ENCODE measurements at regions not wholly inside any gene's neighbourhood (a gene's known extent, or its start where the extent isn't known, plus 50 kb on each side); places are given as distances from the start of the nearest gene placed in this dataset.

- H3K9me3 ChIP-seq (ENCODE audit: low read length): peaks cover 17% of the 10 kb centered on the region
- no peak for ATAC-seq
- no peaks in the 10 kb centered on the region for H3K79me2 ChIP-seq (ENCODE audit: insufficient read depth, low read length)
- no peak overlapping the region for H3K9ac ChIP-seq (ENCODE audit: insufficient read depth, low read depth, low read length)
- H3K4me2 ChIP-seq (ENCODE audit: low read depth, low read length): no peak overlapping the region
- POLR2A ChIA-PET: no interaction called here
- CTCF ChIA-PET (ENCODE audit: low intra/inter-chr PET ratio, low total read pairs): no interaction called here
- intact Hi-C loops (cut with micrococcal nuclease; ENCODE audit: unreplicated experiment) (no loop called here), in situ Hi-C loops (cut with HindIII; ENCODE audit: extremely low pct_ligation_motif_present, low pct_unique_long_range_greater_than_20kb) (no loop called here)
- H3K36me3 ChIP-seq (replicated peaks in 1 of 2; ENCODE audit: control insufficient read depth in 1 of 2, insufficient read depth in 2 of 2, low read length in 2 of 2): no peaks in the 10 kb centered on the region
- no peaks in the 10 kb centered on the region for H3K27me3 ChIP-seq (ENCODE audit: control insufficient read depth in 1 of 2, insufficient read depth in 2 of 2, low read length in 2 of 2)
- no peaks in the 10 kb centered on the region for H4K20me1 ChIP-seq (ENCODE audit: insufficient read depth, low read length)
- H3K4me1 ChIP-seq (ENCODE audit: insufficient read depth, low read length): no peaks in the 10 kb centered on the region
- FAIRE-seq: no peak
- no peak overlapping the region for H3K27ac ChIP-seq (ENCODE audit: extremely low read length, insufficient read depth, low read length)
- no peak for DNase-seq (ENCODE audit: low spot score)
- H3K4me3 ChIP-seq (replicated peaks in 1 of 3; ENCODE audit: insufficient read depth in 1 of 3, low read depth in 2 of 3, low read length in 3 of 3): no peak overlapping the region
- WGBS (ENCODE audit: low lambda C conversion rate): 2% methylated on average over 2 of the region's 2 CpGs
- H2AFZ ChIP-seq (ENCODE audit: low read length): no peak overlapping the region
- no TSS peak for BruUV-seq (replicated peaks)
- TF ChIP-seq, protein P1, sequence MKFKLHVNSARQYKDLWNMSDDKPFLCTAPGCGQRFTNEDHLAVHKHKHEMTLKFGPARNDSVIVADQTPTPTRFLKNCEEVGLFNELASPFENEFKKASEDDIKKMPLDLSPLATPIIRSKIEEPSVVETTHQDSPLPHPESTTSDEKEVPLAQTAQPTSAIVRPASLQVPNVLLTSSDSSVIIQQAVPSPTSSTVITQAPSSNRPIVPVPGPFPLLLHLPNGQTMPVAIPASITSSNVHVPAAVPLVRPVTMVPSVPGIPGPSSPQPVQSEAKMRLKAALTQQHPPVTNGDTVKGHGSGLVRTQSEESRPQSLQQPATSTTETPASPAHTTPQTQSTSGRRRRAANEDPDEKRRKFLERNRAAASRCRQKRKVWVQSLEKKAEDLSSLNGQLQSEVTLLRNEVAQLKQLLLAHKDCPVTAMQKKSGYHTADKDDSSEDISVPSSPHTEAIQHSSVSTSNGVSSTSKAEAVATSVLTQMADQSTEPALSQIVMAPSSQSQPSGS (CRISPR knock-in tag; IDR thresholded peaks at IDR 0.05): no peak
- TF ChIP-seq ZSCAN25 (CRISPR knock-in tag; IDR thresholded peaks at IDR 0.05): no peak
- TF ChIP-seq THYN1 (CRISPR knock-in tag; IDR thresholded peaks at IDR 0.05; ENCODE audit: borderline replicate concordance, low read depth): no peak
- TF ChIP-seq SRF (IDR thresholded peaks at IDR 0.05; ENCODE audit: low read depth, low read length): no peak
- no peak for TF ChIP-seq RARG (CRISPR knock-in tag; IDR thresholded peaks at IDR 0.05; ENCODE audit: low read depth)
- no peak for TF ChIP-seq ZNF253 (CRISPR knock-in tag; IDR thresholded peaks at IDR 0.05; ENCODE audit: borderline replicate concordance)
- no peak for TF ChIP-seq MAFF (IDR thresholded peaks at IDR 0.05; ENCODE audit: low read depth, low read length)
- TF ChIP-seq LBX2 (CRISPR knock-in tag; IDR thresholded peaks at IDR 0.05; ENCODE audit: borderline replicate concordance): no peak
- no peak for TF ChIP-seq LRRFIP1 (CRISPR knock-in tag; conservative IDR thresholded peaks at IDR 0.05)
- TF ChIP-seq, protein P2, sequence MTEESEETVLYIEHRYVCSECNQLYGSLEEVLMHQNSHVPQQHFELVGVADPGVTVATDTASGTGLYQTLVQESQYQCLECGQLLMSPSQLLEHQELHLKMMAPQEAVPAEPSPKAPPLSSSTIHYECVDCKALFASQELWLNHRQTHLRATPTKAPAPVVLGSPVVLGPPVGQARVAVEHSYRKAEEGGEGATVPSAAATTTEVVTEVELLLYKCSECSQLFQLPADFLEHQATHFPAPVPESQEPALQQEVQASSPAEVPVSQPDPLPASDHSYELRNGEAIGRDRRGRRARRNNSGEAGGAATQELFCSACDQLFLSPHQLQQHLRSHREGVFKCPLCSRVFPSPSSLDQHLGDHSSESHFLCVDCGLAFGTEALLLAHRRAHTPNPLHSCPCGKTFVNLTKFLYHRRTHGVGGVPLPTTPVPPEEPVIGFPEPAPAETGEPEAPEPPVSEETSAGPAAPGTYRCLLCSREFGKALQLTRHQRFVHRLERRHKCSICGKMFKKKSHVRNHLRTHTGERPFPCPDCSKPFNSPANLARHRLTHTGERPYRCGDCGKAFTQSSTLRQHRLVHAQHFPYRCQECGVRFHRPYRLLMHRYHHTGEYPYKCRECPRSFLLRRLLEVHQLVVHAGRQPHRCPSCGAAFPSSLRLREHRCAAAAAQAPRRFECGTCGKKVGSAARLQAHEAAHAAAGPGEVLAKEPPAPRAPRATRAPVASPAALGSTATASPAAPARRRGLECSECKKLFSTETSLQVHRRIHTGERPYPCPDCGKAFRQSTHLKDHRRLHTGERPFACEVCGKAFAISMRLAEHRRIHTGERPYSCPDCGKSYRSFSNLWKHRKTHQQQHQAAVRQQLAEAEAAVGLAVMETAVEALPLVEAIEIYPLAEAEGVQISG (CRISPR knock-in tag; IDR thresholded peaks at IDR 0.05): no peak
- TF ChIP-seq UBTF (CRISPR knock-in tag; IDR thresholded peaks at IDR 0.05): no peak
- TF ChIP-seq, protein P3, sequence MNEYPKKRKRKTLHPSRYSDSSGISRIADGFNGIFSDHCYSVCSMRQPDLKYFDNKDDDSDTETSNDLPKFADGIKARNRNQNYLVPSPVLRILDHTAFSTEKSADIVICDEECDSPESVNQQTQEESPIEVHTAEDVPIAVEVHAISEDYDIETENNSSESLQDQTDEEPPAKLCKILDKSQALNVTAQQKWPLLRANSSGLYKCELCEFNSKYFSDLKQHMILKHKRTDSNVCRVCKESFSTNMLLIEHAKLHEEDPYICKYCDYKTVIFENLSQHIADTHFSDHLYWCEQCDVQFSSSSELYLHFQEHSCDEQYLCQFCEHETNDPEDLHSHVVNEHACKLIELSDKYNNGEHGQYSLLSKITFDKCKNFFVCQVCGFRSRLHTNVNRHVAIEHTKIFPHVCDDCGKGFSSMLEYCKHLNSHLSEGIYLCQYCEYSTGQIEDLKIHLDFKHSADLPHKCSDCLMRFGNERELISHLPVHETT (CRISPR knock-in tag; conservative IDR thresholded peaks at IDR 0.05): no peak
- TF ChIP-seq SMARCC2 (IDR thresholded peaks at IDR 0.05): no peak
- TF ChIP-seq ZFP41 (CRISPR knock-in tag; IDR thresholded peaks at IDR 0.05; ENCODE audit: borderline replicate concordance): no peak
- TF ChIP-seq TARDBP (CRISPR knock-in tag; IDR thresholded peaks at IDR 0.05): no peak
Observed at GRCh38 chr14:22232933-22233332, 356.1 kb downstream of the DAD1 start.

Measured in HepG2 (cell line).